Trophoblast cell (in vitro differentiated cells and primary cell): ENCODE measurements at regions not wholly inside any gene's neighbourhood (a gene's known extent, or its start where the extent isn't known, plus 50 kb on each side); places are given as distances from the start of the nearest gene placed in this dataset.

Experiments used
- DNase-seq, 2 donors: peaks; one replicate each; pipeline ENCODE4 v3.0.0-alpha.2; 2016
- H2AFZ ChIP-seq: 2 replicates; pipeline ENCODE4 v1.6.1; 2013; ENCODE audit warnings: low read length, moderate library complexity, mild to moderate bottlenecking; ENCODE audit not compliant: insufficient read depth, poor library complexity
- H2AK5ac ChIP-seq: 2 replicates; pipeline ENCODE4 v1.6.1; 2013; ENCODE audit warnings: mild to moderate bottlenecking, low read length
- H2BK120ac ChIP-seq: 2 replicates; pipeline ENCODE4 v1.6.1; 2013; ENCODE audit warnings: low read length, mild to moderate bottlenecking, moderate library complexity; ENCODE audit not compliant: insufficient read depth, poor library complexity
- H2BK12ac ChIP-seq: 2 replicates; pipeline ENCODE4 v1.6.1; 2013; ENCODE audit warnings: mild to moderate bottlenecking, low read length, moderate library complexity
- H2BK5ac ChIP-seq: 2 replicates; pipeline ENCODE4 v1.6.1; 2013; ENCODE audit warnings: low read length, low read depth, moderate library complexity, mild to moderate bottlenecking; ENCODE audit not compliant: poor library complexity
- H3K14ac ChIP-seq: 2 replicates; pipeline ENCODE4 v1.6.1; 2013; ENCODE audit warnings: mild to moderate bottlenecking, low read length
- H3K18ac ChIP-seq: 2 replicates; pipeline ENCODE4 v1.6.1; 2013; ENCODE audit warnings: mild to moderate bottlenecking, low read length
- H3K23ac ChIP-seq: 2 replicates; pipeline ENCODE4 v1.6.1; 2013; ENCODE audit warnings: low read length
- H3K27ac ChIP-seq: 2 replicates; pipeline ENCODE4 v1.5.1; 2013; ENCODE audit warnings: low read depth, mild to moderate bottlenecking, inconsistent platforms, low read length, moderate library complexity
- H3K27me3 ChIP-seq: 2 replicates; pipeline ENCODE4 v1.6.1; 2013; ENCODE audit warnings: inconsistent platforms, mild to moderate bottlenecking, low read length, moderate library complexity; ENCODE audit not compliant: insufficient read depth
- H3K36me3 ChIP-seq, 2 experiments: 1 replicate in 1 of 2; 2 replicates in 1 of 2; pipeline ENCODE4 v1.6.1; 2013; ENCODE audit warnings: low read length in 2 of 2, mild to moderate bottlenecking in 2 of 2, moderate library complexity in 1 of 2; ENCODE audit not compliant: insufficient read depth in 2 of 2, control insufficient read depth in 1 of 2
- H3K4ac ChIP-seq: 2 replicates; pipeline ENCODE4 v1.6.1; 2013; ENCODE audit warnings: low read depth, mild to moderate bottlenecking, low read length, moderate library complexity
- H3K4me1 ChIP-seq, 2 experiments: 1 replicate in 1 of 2; 2 replicates in 1 of 2; pipeline ENCODE4 v1.6.1; 2013; ENCODE audit warnings: low read length in 2 of 2, mild to moderate bottlenecking in 2 of 2, moderate library complexity in 1 of 2; ENCODE audit not compliant: insufficient read depth in 2 of 2, control insufficient read depth in 1 of 2
- H3K4me2 ChIP-seq: 2 replicates; pipeline ENCODE4 v1.6.1; 2013; ENCODE audit warnings: inconsistent platforms, mild to moderate bottlenecking, low read length, moderate library complexity
- H3K4me3 ChIP-seq: 2 replicates; pipeline ENCODE4 v1.5.1; 2013; ENCODE audit warnings: mild to moderate bottlenecking, low read depth, low read length, inconsistent platforms
- H3K79me1 ChIP-seq: one replicate; pipeline ENCODE4 v1.6.1; 2013; ENCODE audit warnings: low read length
- H3K79me2 ChIP-seq: 2 replicates; pipeline ENCODE4 v1.6.1; 2013; ENCODE audit warnings: low read length, mild to moderate bottlenecking; ENCODE audit not compliant: control insufficient read depth, insufficient read depth, poor library complexity
- H3K9ac ChIP-seq: 2 replicates; pipeline ENCODE4 v1.6.1; 2013; ENCODE audit warnings: mild to moderate bottlenecking, low read length
- H3K9me3 ChIP-seq: 2 replicates; pipeline ENCODE4 v1.6.1; 2013; ENCODE audit warnings: low read depth, mild to moderate bottlenecking, control low read depth, inconsistent platforms, low read length; ENCODE audit not compliant: insufficient read depth
- H4K12ac ChIP-seq: 2 replicates; pipeline ENCODE4 v1.6.1; 2013; ENCODE audit warnings: low read depth, mild to moderate bottlenecking, low read length, moderate library complexity
- H4K8ac ChIP-seq: 2 replicates; pipeline ENCODE4 v1.6.1; 2013; ENCODE audit warnings: low read depth, mild to moderate bottlenecking, low read length, moderate library complexity
- H4K91ac ChIP-seq: one replicate; pipeline ENCODE4 v1.6.1; 2013; ENCODE audit warnings: low read depth, mild to moderate bottlenecking, low read length, moderate library complexity
- WGBS: extraction: QIAGEN DNeasy Blood & Tissue Kit; methylation state at CpG from one replicate; pipeline ENCODE4 v1.1.7; 2013; ENCODE audit warnings: missing lambda C conversion rate; ENCODE audit not compliant: insufficient read length, insufficient coverage; ENCODE audit errors: extremely low coverage; 5-methylcytosine and 5-hydroxymethylcytosine counted together

GRCh38 chr3:105051111-105051510 lies 315.6 kb upstream of the ALCAM start:
- Histone ChIP-seq H3K18ac (no peak overlapping the region), H3K14ac (no peak overlapping the region), H3K4me1 (no peaks in the 10 kb centered on the region), H4K8ac (no peak overlapping the region), H3K79me2 (no peaks in the 10 kb centered on the region), H3K79me1 (no peaks in the 10 kb centered on the region), H3K27ac (no peak overlapping the region), H3K9me3 (no peaks in the 10 kb centered on the region), H3K27me3 (no peaks in the 10 kb centered on the region), H3K23ac (no peak overlapping the region), H4K91ac (no peak overlapping the region), H3K4me2 (no peak overlapping the region), H4K12ac (no peak overlapping the region), H2AK5ac (no peak overlapping the region), H2BK5ac (no peak overlapping the region), H3K4ac (no peak overlapping the region), H2BK120ac (no peak overlapping the region), H3K36me3 (no peaks in the 10 kb centered on the region), H2BK12ac (no peak overlapping the region), H2AFZ (no peak overlapping the region), H3K4me3 (no peak overlapping the region), H3K9ac (no peak overlapping the region)
- DNase-seq, result no peak
- WGBS, result no CpG with 5 or more reads among the region's 2 CpGs

- H3K4me1 ChIP-seq, result no peaks in the 10 kb centered on the region
- no peak overlapping the region for H2AK5ac ChIP-seq
- no peaks in the 10 kb centered on the region for H3K36me3 ChIP-seq
- no peak overlapping the region for H4K8ac ChIP-seq
- H2BK12ac ChIP-seq, result no peak overlapping the region
- H3K4me3 ChIP-seq, result no peak overlapping the region
- H4K91ac ChIP-seq, result no peak overlapping the region
- H3K23ac ChIP-seq, result no peak overlapping the region
- no peak overlapping the region for H3K27ac ChIP-seq
- no peak overlapping the region for H2BK120ac ChIP-seq
- no peak overlapping the region for H3K14ac ChIP-seq
- H3K79me2 ChIP-seq, result no peaks in the 10 kb centered on the region
- no peaks in the 10 kb centered on the region for H3K9me3 ChIP-seq
- H2AFZ ChIP-seq, result no peak overlapping the region
- no peaks in the 10 kb centered on the region for H3K27me3 ChIP-seq
- no peak overlapping the region for H2BK5ac ChIP-seq
- no peak overlapping the region for H3K18ac ChIP-seq
- no peak overlapping the region for H3K4ac ChIP-seq
- no peaks in the 10 kb centered on the region for H3K79me1 ChIP-seq
- H4K12ac ChIP-seq, result no peak overlapping the region
- no peak overlapping the region for H3K9ac ChIP-seq
- WGBS, result no CpG with 5 or more reads among the region's 1 CpG
- H3K4me2 ChIP-seq, result no peak overlapping the region
- DNase-seq, result no peak
Observed at GRCh38 chr3:105051972-105052371, 314.7 kb upstream of the ALCAM start.

GRCh38 chr3:105062853-105063252 lies 303.9 kb upstream of the ALCAM start:
- H3K27me3 ChIP-seq, result no peaks in the 10 kb centered on the region
- H3K9ac ChIP-seq, result no peak overlapping the region
- H4K91ac ChIP-seq, result no peak overlapping the region
- no peaks in the 10 kb centered on the region for H3K36me3 ChIP-seq
- H3K4me1 ChIP-seq, result peaks cover 0 to 3% of the 10 kb centered on the region in 2 experiments
- H3K14ac ChIP-seq, result no peak overlapping the region
- no peak overlapping the region for H3K27ac ChIP-seq
- H2BK5ac ChIP-seq, result no peak overlapping the region
- no peak overlapping the region for H3K18ac ChIP-seq
- no peak overlapping the region for H2BK12ac ChIP-seq
- H3K9me3 ChIP-seq, result no peaks in the 10 kb centered on the region
- DNase-seq, result no peak
- no peak overlapping the region for H2BK120ac ChIP-seq
- 69% methylated on average over 1 of the region's 3 CpGs for WGBS
- H3K79me1 ChIP-seq, result peaks cover 3% of the 10 kb centered on the region
- H3K4ac ChIP-seq, result no peak overlapping the region
- no peak overlapping the region for H3K4me2 ChIP-seq
- no peak overlapping the region for H4K12ac ChIP-seq
- no peak overlapping the region for H4K8ac ChIP-seq
- H3K23ac ChIP-seq, result no peak overlapping the region
- H2AFZ ChIP-seq, result no peak overlapping the region
- no peaks in the 10 kb centered on the region for H3K79me2 ChIP-seq
- no peak overlapping the region for H2AK5ac ChIP-seq
- H3K4me3 ChIP-seq, result no peak overlapping the region

GRCh38 chr3:105065895-105066839 lies 300.5 kb upstream of the ALCAM start:
- Histone ChIP-seq H2BK5ac (peak overlapping the region; percentile 42), H4K8ac (peak overlapping the region; percentile 70)

More at GRCh38 chr3:105065895-105066839, 300.5 kb upstream of the ALCAM start:
- H3K14ac ChIP-seq, result no peak overlapping the region
- H3K18ac ChIP-seq, result no peak overlapping the region
- H3K27me3 ChIP-seq, result no peaks in the 10 kb centered on the region
- no peak overlapping the region for H2AK5ac ChIP-seq
- no peaks in the 10 kb centered on the region for H3K9me3 ChIP-seq
- no peak overlapping the region for H4K12ac ChIP-seq
- no peak overlapping the region for H2AFZ ChIP-seq
- peak overlapping the region; percentile 32 for H2BK12ac ChIP-seq
- peaks cover 0 to 3% of the 10 kb centered on the region in 2 experiments for H3K4me1 ChIP-seq
- DNase-seq, result no peak
- H3K23ac ChIP-seq, result no peak overlapping the region
- H4K91ac ChIP-seq, result peak overlapping the region; percentile 50
- no peaks in the 10 kb centered on the region for H3K79me2 ChIP-seq
- no peak overlapping the region for H3K9ac ChIP-seq
- no CpG with 5 or more reads among the region's 8 CpGs for WGBS
- no peak overlapping the region for H3K4me2 ChIP-seq
- H3K4ac ChIP-seq, result no peak overlapping the region
- peak overlapping the region; percentile 70 for H3K27ac ChIP-seq
- H3K4me3 ChIP-seq, result no peak overlapping the region
- no peaks in the 10 kb centered on the region for H3K36me3 ChIP-seq
- H3K79me1 ChIP-seq, result peaks cover 3% of the 10 kb centered on the region
- H2BK120ac ChIP-seq, result peak overlapping the region; percentile 78
